ENCODE measurements at regions not wholly inside any gene's neighbourhood (a gene's known extent, or its start where the extent isn't known, plus 50 kb on each side); places are given as distances from the start of the nearest gene placed in this dataset.

DNA sequence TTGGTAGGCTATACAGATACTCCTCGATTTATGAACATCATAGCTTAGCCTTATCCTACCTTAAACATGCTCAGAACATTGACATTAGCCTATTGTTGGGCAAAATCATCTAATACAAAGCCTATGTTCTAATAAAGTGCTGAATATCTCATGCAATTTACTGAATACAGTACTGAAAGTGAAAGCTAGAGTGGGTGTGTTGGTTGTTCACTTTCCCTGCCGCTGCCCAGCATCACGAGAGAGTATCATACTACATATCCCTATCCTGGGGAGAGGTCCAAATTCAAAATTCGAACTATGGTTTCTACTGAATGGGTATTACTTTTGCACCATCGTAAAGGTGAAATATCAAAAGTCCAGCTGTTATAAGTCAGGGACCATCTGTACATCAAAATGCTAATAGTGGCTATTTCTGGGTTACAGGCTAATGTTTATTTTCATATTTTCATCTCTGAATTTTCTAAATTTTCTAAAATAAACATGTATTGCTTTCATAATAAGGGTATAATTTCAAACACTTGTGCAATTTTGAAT, 54.5 kb downstream of the NACA2 start:
- no peak for TF ChIP-seq POLR2AphosphoS5 (IDR thresholded peaks at IDR 0.05; ENCODE audit: low read depth, low read length)
- no peak for TF ChIP-seq CTCF (IDR thresholded peaks at IDR 0.05)
- no peak for TF ChIP-seq SIN3A (IDR thresholded peaks at IDR 0.05; ENCODE audit: borderline replicate concordance, insufficient read depth, low read depth, low read length)
- no peak for TF ChIP-seq REST (IDR thresholded peaks at IDR 0.05; ENCODE audit: insufficient read depth in 1 of 2, low read depth in 2 of 2, low read length in 1 of 2)
- no peak for TF ChIP-seq TCF7L2 (IDR thresholded peaks at IDR 0.05; ENCODE audit: low read depth, low read length)

Measured in Panc1 (cell line).